Fibroblast of pulmonary artery (primary cell): ENCODE measurements at regions not wholly inside any gene's neighbourhood (a gene's known extent, or its start where the extent isn't known, plus 50 kb on each side); places are given as distances from the start of the nearest gene placed in this dataset.

ENCODE experiments used
- DNase-seq: peaks from one replicate; pipeline ENCODE4 v3.0.0-alpha.2; 2010; ENCODE audit warnings: low read depth
- H3K4me3 ChIP-seq: replicated peaks from 2 replicates; pipeline ENCODE4 v1.5.1; 2011; ENCODE audit warnings: low read depth, mild to moderate bottlenecking, control low read depth, low read length, moderate library complexity
- TF ChIP-seq, protein P1 (sequence below): IDR thresholded peaks from 2 replicates; pipeline ENCODE4 v1.5.1; 2011; ENCODE audit warnings: mild to moderate bottlenecking, control low read depth, low read length, inconsistent platforms; ENCODE audit errors: missing control alignments

DNA sequence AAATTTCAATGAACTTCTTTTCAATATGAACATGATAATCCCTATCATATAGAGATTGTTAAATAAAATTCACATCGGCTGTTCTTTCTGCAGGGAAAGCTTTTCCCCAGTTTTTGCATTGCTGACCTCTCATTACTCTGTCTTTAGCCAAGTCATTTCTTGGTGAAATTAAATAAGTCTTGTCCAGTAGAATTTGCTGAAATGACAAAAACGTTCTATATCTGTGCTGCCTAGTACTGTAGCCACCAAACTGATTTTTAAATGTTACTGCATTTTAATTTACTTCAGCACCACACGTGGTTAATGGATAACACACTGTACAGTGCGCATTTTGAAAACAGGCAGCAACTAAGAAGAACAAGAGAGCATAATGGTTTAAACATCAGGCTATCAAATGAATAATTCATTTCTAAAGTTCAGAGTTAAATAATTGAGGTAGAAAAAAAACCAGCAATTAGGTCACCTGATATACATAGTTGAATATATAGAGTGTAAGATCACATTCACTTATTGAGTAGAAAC is 178.9 kb downstream of the LIG4 start:
- TF ChIP-seq, protein P1, sequence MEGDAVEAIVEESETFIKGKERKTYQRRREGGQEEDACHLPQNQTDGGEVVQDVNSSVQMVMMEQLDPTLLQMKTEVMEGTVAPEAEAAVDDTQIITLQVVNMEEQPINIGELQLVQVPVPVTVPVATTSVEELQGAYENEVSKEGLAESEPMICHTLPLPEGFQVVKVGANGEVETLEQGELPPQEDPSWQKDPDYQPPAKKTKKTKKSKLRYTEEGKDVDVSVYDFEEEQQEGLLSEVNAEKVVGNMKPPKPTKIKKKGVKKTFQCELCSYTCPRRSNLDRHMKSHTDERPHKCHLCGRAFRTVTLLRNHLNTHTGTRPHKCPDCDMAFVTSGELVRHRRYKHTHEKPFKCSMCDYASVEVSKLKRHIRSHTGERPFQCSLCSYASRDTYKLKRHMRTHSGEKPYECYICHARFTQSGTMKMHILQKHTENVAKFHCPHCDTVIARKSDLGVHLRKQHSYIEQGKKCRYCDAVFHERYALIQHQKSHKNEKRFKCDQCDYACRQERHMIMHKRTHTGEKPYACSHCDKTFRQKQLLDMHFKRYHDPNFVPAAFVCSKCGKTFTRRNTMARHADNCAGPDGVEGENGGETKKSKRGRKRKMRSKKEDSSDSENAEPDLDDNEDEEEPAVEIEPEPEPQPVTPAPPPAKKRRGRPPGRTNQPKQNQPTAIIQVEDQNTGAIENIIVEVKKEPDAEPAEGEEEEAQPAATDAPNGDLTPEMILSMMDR: no peak
- H3K4me3 ChIP-seq: no peak overlapping the region
- no peak for DNase-seq

DNA sequence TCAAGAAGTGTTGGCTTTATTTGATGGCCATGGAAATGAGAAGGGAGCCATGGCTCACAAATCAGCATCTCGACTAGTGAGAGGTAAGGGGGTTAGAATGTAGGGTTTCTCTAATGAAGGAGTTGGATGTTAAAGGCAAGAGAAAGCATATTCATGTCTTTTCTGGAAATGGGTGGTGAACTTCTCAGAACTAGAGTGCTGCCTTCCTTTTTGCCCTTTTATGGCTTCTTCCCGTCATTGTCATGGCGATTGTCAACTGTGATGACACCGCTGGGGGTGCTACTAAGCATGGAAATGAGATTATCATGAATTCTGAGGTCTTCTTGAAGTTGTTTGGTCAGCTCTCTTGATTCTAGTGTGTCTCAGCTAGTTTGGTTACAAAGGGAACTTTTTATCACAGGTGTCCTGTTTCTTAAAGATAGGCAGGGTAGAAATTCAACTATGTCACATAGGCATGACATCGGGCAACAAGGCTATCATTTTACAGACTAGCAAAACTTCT is 180.4 kb downstream of the LIG4 start:
- H3K4me3 ChIP-seq: no peak overlapping the region
- DNase-seq: no peak
- TF ChIP-seq, protein P1: no peak

DNA sequence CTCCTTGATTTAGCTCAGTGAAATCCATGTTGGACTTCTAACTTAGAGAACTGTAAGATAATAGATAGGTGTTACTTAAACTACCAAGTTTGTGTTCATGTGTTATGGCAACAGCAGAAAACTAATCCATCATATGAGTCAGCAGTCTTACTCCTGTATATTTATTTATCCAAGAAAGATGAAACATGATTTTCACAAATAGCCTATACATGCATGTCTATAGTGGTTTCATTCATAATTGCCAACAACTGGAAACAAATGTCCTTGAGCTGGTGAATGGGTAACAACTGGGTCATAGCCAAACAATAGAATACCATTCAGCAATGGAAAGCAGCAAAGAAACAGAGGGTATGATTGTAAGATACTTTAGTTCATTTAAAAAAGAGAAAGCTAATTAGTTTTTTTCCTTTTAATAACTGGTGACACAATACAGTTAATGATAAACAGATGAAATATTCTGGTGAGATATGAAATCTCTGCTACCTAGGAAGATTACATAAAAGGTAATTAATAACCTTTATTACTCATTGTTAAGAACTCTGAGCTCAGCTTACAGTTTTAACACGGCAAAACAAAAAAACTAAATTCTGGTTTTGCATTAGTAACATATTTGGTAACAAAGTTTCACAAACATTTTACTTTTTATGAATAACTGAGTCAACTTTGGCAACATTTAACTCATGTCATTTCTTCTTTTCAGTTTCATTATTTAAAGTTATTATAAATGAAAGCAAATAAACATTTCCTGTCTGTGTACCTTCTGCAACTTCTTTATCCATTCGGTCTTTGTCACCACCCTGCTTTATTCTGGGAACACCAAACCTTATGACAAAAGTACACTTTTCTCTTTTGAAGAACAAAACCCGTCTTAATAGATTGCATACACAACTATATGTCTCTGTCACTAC is 181.3 kb downstream of the LIG4 start:
- peak; percentile 4 for DNase-seq
- TF ChIP-seq, protein P1: no peak
- H3K4me3 ChIP-seq: no peak overlapping the region

DNA sequence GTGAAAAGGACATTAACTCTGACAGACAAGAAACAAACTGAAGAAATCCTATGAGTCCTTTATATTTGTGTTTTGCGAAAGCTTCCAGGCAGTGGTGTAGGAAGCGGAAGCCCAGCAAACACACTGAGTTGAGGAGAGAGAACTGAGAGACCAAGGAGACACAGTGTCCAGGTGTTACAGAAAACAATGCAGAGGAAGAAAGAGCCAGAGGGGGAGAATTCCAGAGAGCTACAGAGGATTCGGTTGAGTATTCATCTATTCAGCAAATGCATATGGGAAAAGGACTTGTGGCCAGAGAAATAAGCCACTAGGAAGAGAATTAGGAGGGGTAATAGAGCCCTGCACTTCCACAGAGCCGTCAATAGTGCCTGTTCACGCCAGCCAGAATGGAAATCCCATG is 183.5 kb downstream of the LIG4 start:
- TF ChIP-seq, protein P1: no peak
- H3K4me3 ChIP-seq: no peak overlapping the region
- DNase-seq: no peak

DNA sequence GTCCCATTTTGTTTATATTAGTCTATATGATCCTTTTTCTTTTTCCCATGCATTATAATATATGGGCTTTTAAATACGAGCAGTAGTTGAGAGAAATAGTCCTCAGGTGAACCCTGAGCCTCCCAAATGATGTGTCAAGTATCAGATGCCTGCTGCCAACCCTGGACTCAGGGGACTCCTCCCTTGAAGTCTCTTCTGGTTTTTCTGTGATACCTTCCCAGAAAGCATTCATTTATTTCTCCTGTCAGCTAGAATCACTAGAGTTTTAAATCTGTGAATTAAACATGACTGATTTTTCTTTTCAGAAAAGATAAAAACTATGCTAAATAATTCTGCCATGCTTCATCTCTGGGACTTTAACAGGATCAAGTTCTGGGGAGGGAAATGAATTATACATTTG is 184.6 kb downstream of the LIG4 start:
- DNase-seq: no peak
- TF ChIP-seq, protein P1: no peak
- no peak overlapping the region for H3K4me3 ChIP-seq

DNA sequence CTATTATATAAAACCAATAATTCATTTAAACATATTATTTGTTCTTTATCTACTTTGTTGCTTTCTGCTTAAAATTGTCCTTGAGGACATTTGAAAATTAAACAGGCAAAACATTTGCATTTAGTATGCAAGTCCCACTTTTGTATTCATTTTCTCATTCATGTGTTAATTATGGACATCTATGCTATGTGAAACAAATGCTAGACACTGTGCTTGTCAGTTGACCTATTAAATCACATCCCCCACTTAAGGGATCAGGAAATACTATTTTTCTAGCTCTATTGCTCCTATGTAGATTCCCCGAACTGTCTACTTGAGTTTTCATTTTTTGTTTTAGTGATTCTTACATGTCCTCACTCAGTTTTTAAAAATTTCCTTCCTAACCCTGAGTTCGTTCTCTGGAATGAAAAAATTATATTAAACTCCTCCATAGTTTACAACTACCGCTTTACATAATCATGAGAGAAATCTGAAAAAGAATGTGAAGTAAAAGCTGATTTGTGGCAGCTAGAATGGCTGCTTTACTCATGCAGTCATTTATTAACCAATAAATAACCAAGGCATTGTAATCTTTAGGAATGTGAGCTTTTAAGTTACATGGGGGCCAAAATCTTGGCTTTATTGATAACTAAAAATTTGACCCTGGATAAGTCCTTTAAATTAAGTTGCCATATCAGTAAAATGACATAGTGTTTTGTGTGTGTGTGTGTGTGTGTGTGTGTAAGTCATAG is 188.5 kb downstream of the LIG4 start:
- H3K4me3 ChIP-seq: no peak overlapping the region
- DNase-seq: no peak
- TF ChIP-seq, protein P1: no peak
